Spleen (tissue), 11 donors: ENCODE measurements at regions not wholly inside any gene's neighbourhood (a gene's known extent, or its start where the extent isn't known, plus 50 kb on each side); places are given as distances from the start of the nearest gene placed in this dataset.

Experiments used
- DNase-seq: peaks from one replicate; pipeline ENCODE4 v3.0.0-alpha.2; 2020
- H3K27ac ChIP-seq, 8 donors: fragments of 200-600 bp; sonication (generic) in 7 of 8; 1 replicate in 4 of 8; 2 replicates in 4 of 8; pipeline versions ENCODE4 v1.5.0 to v1.8.0; 2016 to 2021; ENCODE audit warnings: inconsistent platforms in 4 of 8, mild to moderate bottlenecking in 4 of 8, moderate library complexity in 1 of 8
- H3K27me3 ChIP-seq, 7 donors: fragments of 200-600 bp; sonication (generic) in 6 of 7; replicated peaks in 1 of 7; 1 replicate in 4 of 7; 2 replicates in 3 of 7; pipeline versions ENCODE4 v1.5.0 to v1.8.0; 2016 to 2021; ENCODE audit warnings: inconsistent platforms in 3 of 7, mild to moderate bottlenecking in 1 of 7
- H3K36me3 ChIP-seq, 6 donors: fragments of 200-600 bp; sonication (generic) in 5 of 6; 1 replicate in 4 of 6; 2 replicates in 2 of 6; pipeline versions ENCODE4 v1.5.0 to v1.8.0; 2016 to 2021; ENCODE audit warnings: inconsistent platforms in 2 of 6
- H3K4me1 ChIP-seq, 6 donors: fragments of 200-600 bp; sonication (generic) in 5 of 6; 1 replicate in 3 of 6; 2 replicates in 3 of 6; pipeline versions ENCODE4 v1.5.0 to v1.8.0; 2016 to 2021; ENCODE audit warnings: inconsistent platforms in 3 of 6
- H3K4me3 ChIP-seq, 8 donors: fragments of 200-600 bp; sonication (generic) in 7 of 8; 1 replicate in 4 of 8; 2 replicates in 4 of 8; pipeline versions ENCODE4 v1.5.0 to v1.8.0; 2016 to 2021; ENCODE audit warnings: inconsistent platforms in 4 of 8, mild to moderate bottlenecking in 4 of 8, moderate library complexity in 2 of 8
- H3K9me3 ChIP-seq, 8 donors: fragments of 200-600 bp; sonication (generic) in 7 of 8; 1 replicate in 4 of 8; 2 replicates in 4 of 8; pipeline versions ENCODE4 v1.5.0 to v1.8.0; 2016 to 2021; ENCODE audit warnings: inconsistent platforms in 4 of 8
- CTCF ChIP-seq, 11 experiments: fragments of 200-600 bp in 7 of 11; fragments of 450-650 bp in 4 of 11; sonication (generic) in 4 of 11; IDR thresholded peaks in 8 of 11; conservative IDR thresholded peaks in 3 of 11; 1 replicate in 7 of 11; 2 replicates in 4 of 11; pipeline versions ENCODE4 v1.4.0 to v1.8.0; 2016 to 2021; ENCODE audit warnings: antibody characterized with exemption in 11 of 11, inconsistent platforms in 4 of 11, mild to moderate bottlenecking in 1 of 11
- POLR2A ChIP-seq, 3 donors: fragments of 450-650 bp; IDR thresholded peaks; one replicate each; pipeline ENCODE4 v1.5.1; 2017; ENCODE audit warnings: antibody characterized with exemption in 3 of 3, mild to moderate bottlenecking in 1 of 3
- POLR2AphosphoS5 ChIP-seq, 3 donors: sonication (generic); formaldehyde crosslinking; IDR thresholded peaks; one replicate each; pipeline ENCODE4 v1.5.1; 2017; ENCODE audit warnings: antibody characterized with exemption in 3 of 3
- WGBS, 5 donors: extraction: QIAGEN DNeasy Blood & Tissue Kit in 3 of 5; methylation state at CpG; one replicate each; pipeline versions ENCODE4 v1.1.5 to v1.1.7; 2013 to 2018; 5-methylcytosine and 5-hydroxymethylcytosine counted together
- intact Hi-C: fragments of 100-400 bp; cut with DNase I; formaldehyde crosslinking; loops from one replicate; pipeline ENCODE4 v1.15.0; 2023; ENCODE audit warnings: low total_unique reads
- donor health status: healthy with polysubstance abuse.
- donor health status: DM: no; HTN: no; CAD: no; lungs with moderate emphysema.
- donor health status: DM: no; HTN: no; CAD: no.
- donor health status: Bipolar disorder and iron deficiency.
- donor health status: healthy.
- donor health status: DM: no; HTN: no; CAD: no.
- donor health status: DM: yes; HTN: yes; CAD: no.

- no peak overlapping the region for H3K4me3 ChIP-seq
Measured at GRCh38 chr2:139380051-139380450, 599.9 kb upstream of the NXPH2 start.

GRCh38 chr2:139378373-139378772, 598.2 kb upstream of the NXPH2 start:
- no peak overlapping the region for H3K27ac ChIP-seq
- no peak for DNase-seq
- no peaks in the 10 kb centered on the region for H3K4me1 ChIP-seq
- H3K27me3 ChIP-seq: no peaks in the 10 kb centered on the region
- 76 to 88% (median 81%) methylated on average over 3 of the region's 3 CpGs for WGBS, 5 donors
- H3K9me3 ChIP-seq: peaks cover 0 to 27% (median 0%) of the 10 kb centered on the region in 8 donors
- intact Hi-C loops: no loop called here
- H3K36me3 ChIP-seq: no peaks in the 10 kb centered on the region
- TF ChIP-seq POLR2A (IDR thresholded peaks at IDR 0.05) (no peak), POLR2AphosphoS5 (IDR thresholded peaks at IDR 0.05) (no peak)
- no peak overlapping the region for H3K4me3 ChIP-seq

More at GRCh38 chr2:139380051-139380450, 599.9 kb upstream of the NXPH2 start:
- Histone ChIP-seq H3K27me3 (no peaks in the 10 kb centered on the region), H3K9me3 (peaks cover 0 to 27% (median 0%) of the 10 kb centered on the region in 8 donors), H3K27ac (no peak overlapping the region), H3K4me1 (no peaks in the 10 kb centered on the region), H3K36me3 (no peaks in the 10 kb centered on the region)
- intact Hi-C loops: no loop called here
- 53 to 86% (median 76%) methylated on average over 1 of the region's 1 CpG for WGBS, 5 donors
- TF ChIP-seq CTCF (IDR thresholded peaks at IDR 0.05 in 8 of 11, conservative IDR thresholded peaks at IDR 0.05 in 3 of 11) (no peak), POLR2AphosphoS5 (IDR thresholded peaks at IDR 0.05) (no peak), POLR2A (IDR thresholded peaks at IDR 0.05) (no peak)
- no peak for DNase-seq

GRCh38 chr2:139374296-139374850, 594.2 kb upstream of the NXPH2 start:
- intact Hi-C loops: no loop called here
- no peaks in the 10 kb centered on the region for H3K4me1 ChIP-seq
- H3K9me3 ChIP-seq: peaks cover 0 to 41% (median 2%) of the 10 kb centered on the region in 8 donors
- no peak overlapping the region for H3K4me3 ChIP-seq
- WGBS, 5 donors: 72 to 85% (median 76%) methylated on average over 4 of the region's 4 CpGs
- TF ChIP-seq POLR2A (IDR thresholded peaks at IDR 0.05) (no peak), CTCF (IDR thresholded peaks at IDR 0.05 in 8 of 11, conservative IDR thresholded peaks at IDR 0.05 in 3 of 11) (no peak), POLR2AphosphoS5 (IDR thresholded peaks at IDR 0.05) (no peak)
- H3K27me3 ChIP-seq: no peaks in the 10 kb centered on the region
- no peak overlapping the region for H3K27ac ChIP-seq
- H3K36me3 ChIP-seq: no peaks in the 10 kb centered on the region
- DNase-seq: no peak

- intact Hi-C loops: no loop called here
- WGBS, 5 donors: 61 to 76% (median 67%) methylated on average over 4 of the region's 4 CpGs
- TF ChIP-seq POLR2AphosphoS5 (IDR thresholded peaks at IDR 0.05) (no peak), POLR2A (IDR thresholded peaks at IDR 0.05) (no peak), CTCF (IDR thresholded peaks at IDR 0.05 in 8 of 11, conservative IDR thresholded peaks at IDR 0.05 in 3 of 11) (no peak)
- Histone ChIP-seq H3K4me3 (no peak overlapping the region), H3K9me3 (peaks cover 0 to 32% (median 0%) of the 10 kb centered on the region in 8 donors), H3K27me3 (no peaks in the 10 kb centered on the region), H3K4me1 (no peaks in the 10 kb centered on the region), H3K36me3 (no peaks in the 10 kb centered on the region), H3K27ac (no peak overlapping the region)
- DNase-seq: no peak
Measured at GRCh38 chr2:139369423-139370409, 589.5 kb upstream of the NXPH2 start.
